ENCODE measurements at regions not wholly inside any gene's neighbourhood (a gene's known extent, or its start where the extent isn't known, plus 50 kb on each side); places are given as distances from the start of the nearest gene placed in this dataset.

GRCh38 chr14:53606203-53606602 lies 350.4 kb downstream of the BMP4 start:
- no peak for DNase-seq

DNA sequence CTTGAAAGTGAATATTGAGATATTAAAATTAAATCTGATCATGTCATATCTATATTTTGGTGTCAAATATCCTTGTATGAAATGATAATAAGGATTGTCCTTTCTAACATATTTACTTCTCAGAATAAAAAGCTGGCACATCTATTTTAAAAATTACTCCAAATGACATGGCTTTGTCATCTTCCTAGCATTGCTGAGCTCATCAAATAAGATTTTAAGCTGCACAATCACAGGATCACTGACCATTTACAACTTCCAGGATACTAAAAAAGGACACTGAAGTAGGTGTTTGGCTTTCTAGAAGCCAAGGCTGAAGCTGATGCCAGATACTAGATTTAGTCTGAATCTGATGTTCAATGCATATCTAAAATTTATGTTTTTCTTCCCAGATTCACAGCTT lies 351.1 kb downstream of the BMP4 start:
- no peak for DNase-seq

DNA sequence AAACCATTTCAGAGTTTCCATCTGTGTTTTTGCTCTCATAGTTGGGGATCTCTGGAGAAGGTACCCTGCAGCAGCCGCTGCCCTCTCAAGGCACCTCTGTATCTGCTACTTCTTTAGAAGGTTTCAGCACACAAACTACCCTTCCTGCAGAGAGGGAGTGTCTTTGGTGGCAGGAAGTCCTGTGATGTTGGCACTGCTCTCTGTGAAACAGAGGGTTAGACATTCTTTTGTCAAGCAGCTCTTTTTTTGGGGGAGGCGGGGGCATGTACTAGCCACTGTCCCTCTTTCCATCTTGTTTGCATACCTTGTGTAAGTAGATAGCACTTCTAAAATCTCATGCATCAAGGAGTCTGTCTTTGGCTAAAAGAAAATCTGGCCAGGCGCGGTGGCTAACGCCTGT lies 352.6 kb downstream of the BMP4 start:
- no peak for DNase-seq

DNA sequence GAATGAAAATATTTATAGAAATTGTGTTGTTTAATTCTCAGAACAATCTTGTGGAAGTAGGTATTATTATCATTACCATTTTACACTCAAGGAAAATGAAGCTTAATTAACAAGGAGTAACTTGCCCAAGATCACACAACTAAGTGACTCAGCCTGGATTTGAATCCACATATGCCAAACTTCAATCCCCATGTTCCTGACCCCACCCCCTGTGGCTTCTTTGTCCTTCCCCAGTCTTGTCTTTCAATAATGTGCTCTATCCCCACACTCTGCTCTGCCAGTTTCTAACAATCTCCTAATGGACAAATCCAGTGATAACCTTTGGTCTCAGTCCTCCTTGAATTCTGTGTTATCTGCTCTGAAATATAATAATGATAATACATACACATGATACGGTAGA lies 355.2 kb downstream of the BMP4 start:
- DNase-seq: no peak

DNA sequence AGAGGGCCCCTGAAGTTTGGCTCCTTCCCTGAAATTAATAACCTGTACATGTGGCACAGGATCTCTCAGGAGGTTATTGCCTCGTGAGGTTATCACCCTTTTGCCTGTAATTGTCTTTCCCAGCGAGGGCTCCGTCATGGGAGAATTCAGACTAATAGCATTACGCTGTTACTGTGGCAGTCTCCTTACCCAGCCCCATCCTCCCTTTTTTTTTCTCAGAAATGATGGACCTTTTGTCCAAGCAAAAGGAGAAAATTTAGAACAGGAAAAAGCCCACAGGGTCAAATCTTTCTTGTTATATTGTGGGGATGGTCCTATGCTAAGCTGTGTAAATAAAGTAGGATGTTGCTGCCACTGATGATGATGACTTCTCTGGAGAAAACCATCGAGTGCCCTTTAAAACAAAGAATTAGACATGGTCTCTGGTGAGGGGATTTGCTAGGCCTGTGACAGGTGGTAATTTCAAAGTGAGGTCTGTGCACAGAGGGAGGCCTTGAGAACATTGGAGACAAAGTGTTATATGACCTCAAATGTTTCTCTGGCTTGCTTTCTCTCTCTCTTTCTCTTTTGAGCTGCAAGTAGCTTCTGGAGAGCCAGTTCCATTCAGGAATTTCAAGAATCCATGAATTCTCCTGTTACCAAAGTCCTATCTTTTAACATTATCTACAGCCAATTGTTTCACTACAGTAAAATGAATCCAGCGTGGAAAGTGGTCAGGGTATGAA lies 357.2 kb downstream of the BMP4 start:
- no peak for DNase-seq

DNA sequence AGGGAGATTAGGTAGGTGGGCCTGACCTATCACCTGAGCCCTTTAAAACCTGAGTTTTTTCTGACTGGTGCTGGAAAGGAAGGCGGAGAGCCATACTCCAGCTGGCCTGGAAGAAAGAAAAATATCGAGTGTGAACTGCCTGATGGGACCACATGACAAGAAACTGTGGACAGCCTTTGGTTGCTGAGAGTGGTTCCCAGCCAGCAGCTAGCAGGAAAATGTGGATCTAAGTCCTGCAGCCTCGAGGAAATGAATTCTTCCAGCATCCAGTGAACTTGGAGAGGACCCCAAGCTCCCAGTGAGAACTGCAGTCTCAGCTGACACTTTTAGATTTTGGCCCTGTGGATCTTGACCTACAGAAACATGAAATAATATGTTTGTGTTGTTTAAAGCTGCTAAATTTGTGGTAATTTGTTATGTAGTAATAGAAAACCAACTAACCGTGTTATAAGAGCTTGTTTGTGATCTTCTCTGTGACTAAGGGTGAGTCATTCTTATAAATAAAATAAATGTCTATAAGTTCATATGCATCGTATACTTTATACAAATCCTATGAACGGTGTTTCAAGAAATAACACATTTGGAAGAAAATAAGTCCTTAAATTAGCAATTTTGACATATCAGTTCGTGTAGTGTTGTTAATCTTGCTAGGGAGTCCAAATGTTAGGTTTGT lies 359.6 kb downstream of the BMP4 start:
- no peak for DNase-seq

- DNase-seq: no peak
Measured at GRCh38 chr14:53591816-53592215, 364.8 kb downstream of the BMP4 start.

GRCh38 chr14:53581504-53581903 lies 375.1 kb downstream of the BMP4 start:
- no peak for DNase-seq

DNA sequence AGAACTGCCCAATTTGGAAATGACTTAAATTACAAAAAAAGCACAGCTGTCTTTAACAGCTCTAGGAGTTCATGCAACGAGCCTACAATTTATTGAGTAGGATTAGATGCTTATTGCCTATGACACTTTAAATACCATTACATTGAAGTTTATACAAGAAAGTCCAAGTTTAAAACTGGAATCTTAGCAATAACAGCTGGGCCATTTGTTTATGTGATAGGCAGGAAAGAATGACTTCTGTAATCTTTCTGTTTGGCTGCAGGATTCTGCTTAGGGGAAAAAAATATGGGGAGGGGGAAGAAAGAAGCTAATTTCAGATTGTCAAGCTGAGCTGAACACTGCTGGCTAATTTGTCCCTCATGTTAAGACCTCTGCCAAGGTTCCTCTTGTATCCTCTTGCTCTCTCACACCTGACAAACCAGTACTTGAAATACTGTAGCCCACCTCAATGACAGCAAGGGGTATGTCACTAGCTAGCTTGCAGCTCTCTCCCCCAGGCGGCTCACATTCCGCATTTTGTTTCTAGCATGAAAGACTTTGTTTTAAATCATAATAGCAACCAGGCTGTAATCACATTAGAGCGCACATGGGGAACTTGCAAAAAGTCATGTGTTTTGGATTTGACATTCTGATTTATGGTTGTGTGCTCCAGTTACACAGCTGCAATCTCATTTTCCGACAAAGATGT lies 384.8 kb downstream of the BMP4 start:
- no peak for DNase-seq

- DNase-seq: no peak
Measured at GRCh38 chr14:53570411-53571387, 385.9 kb downstream of the BMP4 start.

GRCh38 chr14:53569446-53569845 lies 387.2 kb downstream of the BMP4 start:
- no peak for DNase-seq

DNA sequence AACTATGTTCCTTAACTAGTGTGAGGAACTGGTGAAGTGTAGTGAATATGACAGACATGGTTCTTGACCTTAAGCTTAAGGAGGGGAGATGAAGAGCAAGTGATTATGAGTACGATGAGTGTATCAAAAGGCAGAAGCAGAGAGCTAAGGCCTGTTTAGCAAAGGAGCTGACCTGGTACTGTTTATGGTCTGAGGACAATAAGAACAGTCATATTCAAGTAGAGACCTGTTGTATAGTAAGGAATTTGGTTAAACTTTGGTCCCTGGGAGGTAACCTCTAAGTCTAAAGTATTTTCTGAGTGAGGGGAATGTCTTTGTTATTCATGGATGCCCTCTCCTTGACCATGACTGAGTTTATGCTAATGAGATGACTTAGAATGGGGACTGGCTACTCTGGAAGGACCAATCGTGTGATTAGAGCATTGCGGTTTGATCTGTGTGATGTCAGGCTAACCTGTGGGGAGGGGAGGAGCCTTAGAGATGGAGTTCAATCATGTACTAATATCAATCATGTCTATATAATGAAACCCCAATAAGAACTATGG lies 389.3 kb downstream of the BMP4 start:
- no peak for DNase-seq

DNA sequence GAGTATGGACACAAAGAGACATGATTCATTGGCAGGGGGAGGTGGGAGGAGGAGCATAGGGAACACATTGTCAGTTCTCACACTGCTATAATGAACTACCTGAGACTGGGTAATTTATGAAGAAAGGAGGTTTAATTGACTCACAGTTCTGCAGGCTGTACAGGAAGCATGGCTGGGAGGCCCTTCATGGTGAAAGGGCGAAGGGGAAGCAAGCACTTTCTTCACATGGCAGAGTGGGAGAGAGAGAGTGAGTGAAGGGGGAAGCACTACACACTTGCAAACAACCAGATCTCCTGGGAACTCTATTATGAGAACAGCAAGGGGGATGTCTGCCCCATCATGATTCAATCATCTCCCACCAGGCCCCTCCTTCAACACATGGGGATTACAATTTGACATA lies 391.8 kb downstream of the BMP4 start:
- no peak for DNase-seq

GRCh38 chr14:53563628-53564027 lies 393.0 kb downstream of the BMP4 start:
- DNase-seq: no peak

DNA sequence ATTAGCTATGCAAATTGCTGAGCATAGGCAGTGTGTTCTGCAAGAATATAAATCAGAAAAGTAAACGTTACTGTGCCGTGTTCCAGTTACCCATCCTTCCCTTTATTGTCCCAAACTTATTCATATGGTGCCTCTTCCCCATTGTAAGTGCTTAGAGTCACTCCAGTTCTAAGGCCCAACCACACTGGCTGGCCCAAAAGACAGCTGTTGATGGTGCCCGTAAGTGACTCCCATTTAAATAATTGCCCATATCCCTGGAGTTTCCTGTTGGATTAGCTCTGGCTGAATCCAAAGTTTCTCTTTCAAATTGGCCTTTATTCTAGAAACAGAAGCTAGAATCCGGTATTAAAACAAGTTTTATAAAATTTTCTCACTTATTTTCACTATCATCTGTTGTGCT lies 400.1 kb upstream of the DDHD1 start:
- no peak for DNase-seq

GRCh38 chr14:53551862-53552261 lies 398.7 kb upstream of the DDHD1 start:
- DNase-seq: no peak

DNA sequence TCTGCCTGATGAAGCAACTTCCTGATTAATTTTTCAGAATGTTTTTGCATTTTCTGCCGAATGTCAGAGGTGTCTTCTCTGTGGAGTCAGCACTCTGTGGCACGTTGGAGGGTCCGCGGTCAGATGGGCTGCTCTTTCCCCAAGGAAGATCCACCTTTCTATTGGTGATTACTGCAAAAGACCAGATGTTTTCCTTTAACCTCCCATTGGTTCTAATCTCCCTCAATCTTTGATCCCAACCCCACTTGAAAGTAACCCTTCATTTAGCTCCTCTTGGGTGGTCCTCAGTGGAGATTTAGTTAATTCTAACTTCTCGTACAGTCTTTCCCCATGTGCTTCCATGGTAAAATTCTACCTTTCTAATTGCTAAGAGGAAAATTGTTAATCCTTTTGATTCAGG lies 397.7 kb upstream of the DDHD1 start:
- DNase-seq: no peak

GRCh38 chr14:53549956-53550355 lies 396.8 kb upstream of the DDHD1 start:
- no peak for DNase-seq

GRCh38 chr14:53547593-53547992 lies 394.5 kb upstream of the DDHD1 start:
- DNase-seq: no peak

GRCh38 chr14:53545217-53545616 lies 392.1 kb upstream of the DDHD1 start:
- no peak for DNase-seq

- DNase-seq: no peak
Measured at GRCh38 chr14:53542732-53543131, 389.6 kb upstream of the DDHD1 start.

- DNase-seq: no peak
Measured at GRCh38 chr14:53541411-53541810, 388.3 kb upstream of the DDHD1 start.

Data from T1000 (cell line).